Hypothalamus (tissue), 51 donors: ENCODE measurements at regions not wholly inside any gene's neighbourhood (a gene's known extent, or its start where the extent isn't known, plus 50 kb on each side); places are given as distances from the start of the nearest gene placed in this dataset.
A peak's percentile ranks its signal among the peaks of the same experiment; 100 is the strongest.

Experiments
- DNase-seq, 51 donors: peaks; one replicate each; lab custom pipeline; 2025; lab: John Stamatoyannopoulos, UW

DNA sequence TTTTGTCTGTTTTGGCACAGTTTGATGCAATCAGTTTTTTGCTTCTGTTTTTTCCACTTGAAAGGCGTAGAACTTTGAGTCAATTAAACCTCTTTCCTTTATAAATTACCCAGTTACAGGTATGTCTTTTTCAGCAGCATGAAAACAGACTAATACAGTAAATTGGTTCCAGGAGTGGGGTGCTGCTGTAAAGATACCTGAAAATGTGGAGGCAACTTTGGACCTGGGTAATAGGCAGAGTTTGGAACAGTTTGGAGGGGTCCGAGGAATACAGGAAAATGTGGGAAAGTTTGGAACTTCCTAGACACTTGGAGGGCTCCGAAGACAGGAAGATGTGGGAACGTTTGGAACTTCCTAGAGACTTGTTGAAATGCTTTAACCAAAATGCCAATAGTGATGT is 2022.2 kb downstream of the MAT2B start:
- DNase-seq: no peak

DNA sequence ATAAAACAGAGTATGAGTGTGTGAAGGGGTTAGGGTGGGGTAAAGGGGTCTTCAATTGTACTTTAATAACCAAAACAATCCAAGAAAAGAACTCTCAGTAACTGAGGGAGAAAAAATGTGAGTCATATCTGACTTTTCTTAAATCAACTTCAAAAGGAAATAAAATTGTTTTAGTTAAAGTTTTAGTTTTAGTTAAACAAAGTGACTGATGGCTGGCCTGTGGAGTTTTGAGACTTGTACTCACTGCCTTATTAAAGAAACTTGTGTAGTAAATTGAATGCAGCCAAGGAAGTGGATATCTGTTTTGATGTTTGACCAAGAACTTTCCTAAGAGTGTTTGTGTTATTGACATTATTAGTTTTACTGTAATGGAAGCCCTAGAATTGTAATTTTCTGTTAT is 2032.6 kb downstream of the MAT2B start:
- DNase-seq: no peak

DNA sequence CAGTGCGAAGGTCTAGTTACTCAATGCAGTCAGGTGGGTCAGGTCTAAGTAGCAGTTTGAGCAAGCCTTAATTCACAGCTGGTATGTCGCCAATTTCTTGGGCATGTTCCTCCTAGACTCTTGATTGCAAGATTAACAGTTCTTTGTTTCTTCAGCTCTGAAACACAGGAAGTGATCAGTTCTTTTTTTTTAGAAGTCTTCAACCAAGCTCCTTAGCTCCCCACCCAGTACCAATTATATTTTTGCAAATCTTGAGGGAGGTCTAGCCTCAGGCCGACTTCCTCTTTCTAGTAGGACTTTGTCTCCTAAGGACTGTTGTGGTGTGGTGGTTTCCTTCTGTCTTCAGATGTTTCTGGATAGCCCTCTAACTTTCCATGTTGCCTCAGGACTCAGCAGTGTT is 2054.2 kb downstream of the MAT2B start:
- DNase-seq: no peak

DNA sequence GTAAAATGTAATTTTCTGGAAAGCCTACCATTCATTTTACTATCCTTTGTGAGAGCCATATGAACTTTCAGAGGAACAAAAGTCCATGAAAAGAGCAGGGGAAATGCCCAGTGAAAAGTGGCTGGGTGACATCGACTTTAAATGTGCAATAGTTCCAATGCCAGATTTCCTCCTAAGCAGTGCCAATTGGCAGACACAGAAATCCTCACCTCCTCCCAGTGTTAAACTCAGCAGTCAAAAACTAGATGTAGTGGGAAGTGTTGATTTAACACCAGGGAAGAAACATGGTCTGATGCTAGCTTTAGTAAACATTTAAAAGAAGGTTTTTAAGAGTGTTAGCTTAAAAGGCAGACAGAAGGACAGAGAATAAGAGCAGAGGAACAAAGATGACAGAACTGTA is 2055.2 kb downstream of the MAT2B start:
- DNase-seq: peak in 3 of 51 donors; percentile 0 to 32 (median 3)

DNA sequence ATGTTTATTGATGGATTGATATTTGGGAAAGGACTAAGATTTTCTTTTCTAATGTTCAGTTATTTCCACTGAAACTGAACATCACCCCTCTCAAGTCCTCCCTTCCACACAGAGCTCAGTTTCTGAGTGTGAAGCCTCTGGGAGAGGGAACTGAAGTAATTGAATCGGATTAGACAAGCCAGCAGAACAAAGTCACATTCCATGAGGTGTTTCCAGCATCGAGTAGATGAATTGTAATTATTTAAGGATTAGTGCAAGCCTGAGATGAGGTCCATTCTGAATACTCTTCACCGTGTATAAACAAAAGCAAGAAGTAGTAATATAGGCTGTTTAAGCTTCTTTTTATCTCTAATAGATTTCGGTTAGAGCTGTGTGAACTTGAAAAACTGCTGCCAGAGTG is 2060.5 kb downstream of the MAT2B start:
- no peak for DNase-seq

DNA sequence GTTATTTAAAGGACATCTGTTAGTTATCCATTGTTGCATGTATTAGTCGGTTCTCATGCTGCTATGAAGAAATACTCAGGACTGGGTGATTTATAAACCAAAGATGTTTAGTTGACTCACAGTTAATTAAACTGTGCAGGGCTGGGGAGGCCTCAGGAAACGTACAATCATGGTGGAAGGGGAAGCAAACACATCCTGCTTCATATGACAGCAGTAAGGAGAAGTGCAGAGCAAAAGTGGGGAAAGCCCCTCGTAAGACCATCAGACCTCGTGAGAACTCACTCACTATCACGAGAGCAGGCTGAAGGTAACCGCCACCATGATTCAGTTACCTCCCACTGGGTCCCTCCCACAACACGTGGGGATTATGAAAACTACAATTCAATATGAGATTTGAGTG is 2064.1 kb downstream of the MAT2B start:
- no peak for DNase-seq

DNA sequence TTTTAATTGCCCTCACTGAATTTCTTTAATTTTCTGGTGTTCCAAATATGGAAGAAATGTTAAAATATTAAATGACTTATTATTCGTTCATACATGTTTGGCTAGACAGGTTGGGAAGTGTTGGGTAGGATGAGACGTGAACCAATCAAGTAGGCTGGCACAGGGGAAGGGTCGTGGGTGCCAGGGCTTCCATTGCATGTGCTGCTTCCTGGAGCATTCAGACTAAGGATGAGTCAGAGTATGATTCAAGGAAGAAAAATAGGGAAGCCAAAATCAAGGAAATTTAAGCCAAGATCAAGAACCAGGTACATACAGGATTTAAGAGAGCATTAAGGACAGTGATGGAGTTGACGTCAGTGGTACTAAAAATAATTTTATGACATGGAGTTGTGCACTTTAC is 2068.0 kb downstream of the MAT2B start:
- DNase-seq: no peak

DNA sequence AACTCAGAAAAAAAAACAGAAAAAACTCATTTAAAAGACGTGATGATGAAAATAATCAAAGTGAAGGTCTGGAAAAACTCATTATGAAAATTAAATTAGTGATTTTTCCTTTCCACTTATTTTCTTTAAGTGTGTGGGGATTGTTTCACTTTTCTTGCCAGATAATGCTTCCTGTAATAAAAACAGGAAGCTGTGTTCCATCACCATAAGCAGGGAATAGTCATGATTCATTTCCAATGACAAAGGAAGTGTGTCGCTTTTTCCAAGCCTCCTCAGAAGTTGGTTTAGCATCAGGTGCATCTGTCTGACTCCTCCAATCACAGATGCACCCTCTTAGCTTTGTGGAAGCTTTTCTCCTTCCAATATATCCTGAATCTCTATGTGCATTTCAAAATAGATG is 2068.7 kb downstream of the MAT2B start:
- DNase-seq: no peak

DNA sequence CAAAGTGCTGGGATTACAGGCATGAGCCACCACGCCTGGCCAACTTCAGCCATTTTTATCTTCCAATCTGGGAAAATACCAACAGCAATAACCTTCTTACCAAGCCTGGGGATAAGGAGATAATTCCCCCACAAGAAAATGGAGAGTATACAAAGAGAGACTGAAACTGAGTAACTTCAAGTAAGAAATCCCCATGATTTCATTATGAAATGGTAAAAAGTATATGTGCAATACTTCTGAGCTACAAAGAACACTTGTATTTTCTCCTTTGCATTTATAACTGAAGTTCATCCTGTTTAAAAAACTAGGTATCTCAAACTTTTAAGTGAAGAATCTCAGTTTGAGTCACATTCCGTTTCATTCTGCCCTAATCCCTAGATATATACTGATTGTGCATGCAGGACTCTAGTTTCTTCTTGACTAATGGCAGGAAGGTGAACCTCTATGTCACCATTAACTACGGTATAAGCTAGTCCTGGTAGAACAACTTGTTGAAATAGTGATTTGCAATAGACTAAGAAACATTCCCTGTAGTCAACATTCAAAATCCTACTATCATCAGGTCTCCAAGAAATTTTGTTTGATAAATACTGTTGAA is 2071.4 kb downstream of the MAT2B start:
- no peak for DNase-seq

DNA sequence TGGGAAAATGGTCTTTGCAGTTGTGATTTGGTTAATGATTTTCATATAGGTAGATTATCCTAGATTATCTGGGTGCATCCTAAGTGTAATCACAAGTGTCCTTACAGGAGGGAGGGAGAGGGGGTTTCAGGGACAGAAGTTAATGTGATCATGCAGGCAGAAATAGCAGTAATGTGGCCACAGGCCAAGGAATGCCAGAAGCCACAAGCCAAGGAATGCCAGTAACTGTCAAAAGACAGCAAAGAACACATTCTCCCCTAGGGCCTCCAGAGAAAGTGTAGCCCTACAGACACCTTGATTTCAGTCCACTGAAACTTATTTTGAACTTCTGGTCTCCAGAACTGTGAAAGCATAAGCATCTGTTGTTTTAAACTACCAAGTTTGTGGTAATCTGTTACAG is 2074.5 kb downstream of the MAT2B start:
- no peak for DNase-seq

DNA sequence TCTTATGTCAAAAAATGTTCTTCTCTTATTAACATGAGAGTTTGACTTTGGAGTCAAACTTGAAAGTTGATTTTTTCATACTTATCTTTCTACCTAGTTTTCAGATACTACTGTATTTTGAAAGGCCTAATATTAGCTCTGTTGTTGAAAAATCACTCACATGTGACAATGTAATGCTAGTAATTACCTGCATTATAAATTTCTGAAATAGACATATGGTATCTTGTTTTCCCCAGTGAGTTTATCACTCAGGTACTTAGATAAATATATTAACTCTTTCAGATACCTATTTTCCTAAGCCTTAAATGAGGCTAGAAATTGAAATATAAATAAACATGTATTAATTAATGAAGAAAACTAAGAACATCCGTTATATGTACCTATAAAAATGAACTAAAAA is 2089.3 kb downstream of the MAT2B start:
- no peak for DNase-seq

DNA sequence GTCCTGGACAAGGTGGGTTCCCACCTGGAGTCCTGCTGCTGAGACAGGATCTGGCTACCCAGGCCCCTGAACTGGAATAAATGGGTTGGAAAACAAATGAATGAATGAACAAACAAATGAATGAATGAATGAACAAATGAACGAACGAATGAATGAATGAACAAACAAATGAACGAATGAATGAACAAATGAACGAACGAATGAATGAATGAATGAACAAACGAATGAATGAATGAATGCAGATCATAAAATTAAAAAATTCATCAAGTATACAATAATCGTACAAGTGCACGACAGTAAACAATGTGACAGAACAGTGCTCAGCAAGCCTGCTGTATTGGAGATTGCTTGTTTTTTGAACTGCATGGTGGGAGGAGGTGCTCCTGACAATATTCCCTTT is 2097.1 kb downstream of the MAT2B start:
- DNase-seq: no peak

DNA sequence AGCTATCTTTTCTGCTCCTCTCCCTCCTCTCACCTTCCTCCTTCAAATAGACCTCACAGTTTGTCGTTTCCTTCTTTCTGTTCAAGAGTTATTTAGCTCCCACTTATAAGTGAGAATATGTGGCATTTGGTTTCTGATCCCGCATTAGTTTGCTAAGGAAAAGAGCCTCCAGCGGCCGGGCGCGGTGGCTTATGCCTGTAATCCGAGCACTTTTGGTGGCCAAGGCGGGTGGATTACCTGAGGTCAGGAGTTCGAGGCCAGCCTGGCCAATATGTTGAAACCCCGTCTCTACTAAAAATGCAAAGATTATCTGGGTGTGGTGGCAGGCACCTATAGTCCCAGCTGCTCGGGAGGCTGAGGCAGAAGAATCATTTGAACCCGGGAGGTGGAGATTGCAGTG is 2101.6 kb downstream of the MAT2B start:
- no peak for DNase-seq

DNA sequence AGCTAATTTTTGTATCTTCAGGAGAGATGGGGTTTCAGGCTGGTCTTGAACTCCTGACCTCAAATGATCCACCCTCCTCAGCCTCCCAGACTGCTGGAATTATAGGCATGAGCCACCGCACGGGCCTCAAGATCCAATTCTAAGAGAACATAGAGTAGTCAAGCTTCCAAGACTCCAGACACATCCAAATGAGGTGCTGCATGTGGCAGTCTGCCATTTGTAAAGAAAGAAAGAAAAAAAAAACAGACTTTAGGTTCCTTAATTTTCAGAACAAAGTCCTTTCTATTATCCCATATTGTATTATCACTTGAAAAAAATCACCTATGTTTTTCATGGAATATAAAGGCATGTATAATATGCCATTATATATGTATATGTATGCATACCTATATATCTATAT is 2104.5 kb downstream of the MAT2B start:
- no peak for DNase-seq

DNA sequence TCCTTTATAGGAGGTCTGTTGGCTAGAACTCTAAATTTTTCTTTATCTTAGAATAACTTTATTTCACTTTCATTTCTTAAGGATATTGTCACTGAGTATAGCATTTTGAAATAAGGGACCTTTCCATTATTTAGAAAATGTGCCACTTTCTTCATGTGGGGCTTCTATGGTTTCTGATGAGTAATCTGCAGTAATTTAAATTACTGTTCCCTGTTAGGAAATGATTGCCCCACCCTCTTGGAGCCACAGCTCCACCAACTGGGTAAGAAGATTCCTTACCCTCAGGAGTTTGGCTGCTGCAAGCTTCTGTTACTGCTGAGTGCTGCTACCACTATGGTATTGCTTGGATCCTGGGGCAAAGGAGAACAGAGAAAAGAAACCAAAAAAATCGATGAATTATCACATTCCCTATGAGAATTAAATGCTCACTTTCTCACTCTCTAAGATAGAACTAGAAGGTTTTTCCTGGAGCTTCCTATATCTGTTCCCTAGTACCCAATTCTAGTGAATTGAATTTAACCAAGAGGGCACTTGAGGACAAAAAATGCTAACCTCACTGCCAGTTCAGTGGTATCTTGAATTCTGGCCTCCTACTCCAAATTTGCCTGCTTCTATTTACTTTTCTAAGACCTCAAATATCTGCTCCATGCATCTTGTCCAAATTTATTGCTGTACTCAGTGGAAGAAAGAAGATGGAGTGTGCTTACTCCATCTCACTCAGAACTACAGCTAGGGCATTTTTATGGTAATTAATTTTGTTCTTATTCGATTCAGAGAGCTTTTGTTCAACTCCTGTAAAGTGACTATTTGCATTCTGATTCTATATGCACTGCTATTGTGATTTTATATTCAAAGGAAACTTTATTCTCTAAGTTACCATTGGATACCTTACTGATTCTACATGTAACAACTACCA is 2111.3 kb downstream of the MAT2B start:
- DNase-seq: no peak

DNA sequence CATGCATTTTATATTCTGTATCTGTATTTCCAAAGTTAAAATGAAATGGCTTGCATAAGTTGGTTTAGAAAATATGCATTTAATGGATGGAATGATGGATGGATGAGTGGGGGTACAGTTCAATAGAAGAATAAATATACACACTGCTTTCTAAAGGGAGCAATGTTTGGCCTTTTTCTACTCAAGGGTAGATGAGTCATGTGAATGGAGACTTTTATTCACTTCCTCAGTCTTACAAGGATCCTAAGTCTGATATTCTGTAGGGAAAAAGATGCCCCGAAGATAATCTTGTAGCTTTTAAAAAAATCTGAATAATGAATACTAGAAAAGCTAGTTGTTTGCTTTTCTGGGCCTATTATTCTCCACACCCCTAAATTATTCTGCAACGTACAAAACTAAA is 2112.1 kb downstream of the MAT2B start:
- no peak for DNase-seq

DNA sequence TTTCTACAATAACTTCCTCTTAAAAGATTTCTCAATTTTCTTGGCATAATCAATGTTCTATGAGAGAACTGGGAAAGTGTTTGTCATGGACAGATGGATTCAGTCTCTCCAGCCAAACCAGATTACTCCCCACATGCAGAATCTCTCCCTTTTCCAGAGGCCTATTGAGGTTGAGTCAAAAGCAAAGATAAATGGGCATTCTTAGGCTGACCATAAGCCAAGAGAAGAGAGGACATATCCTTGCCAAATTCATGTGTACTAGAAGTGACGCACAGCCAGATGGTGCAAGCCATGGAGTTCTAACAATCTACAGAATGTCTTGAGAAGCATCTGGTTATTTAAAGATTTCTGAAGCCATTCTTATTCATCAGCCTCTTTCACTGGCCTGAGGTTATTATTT is 2115.0 kb downstream of the MAT2B start:
- no peak for DNase-seq

DNA sequence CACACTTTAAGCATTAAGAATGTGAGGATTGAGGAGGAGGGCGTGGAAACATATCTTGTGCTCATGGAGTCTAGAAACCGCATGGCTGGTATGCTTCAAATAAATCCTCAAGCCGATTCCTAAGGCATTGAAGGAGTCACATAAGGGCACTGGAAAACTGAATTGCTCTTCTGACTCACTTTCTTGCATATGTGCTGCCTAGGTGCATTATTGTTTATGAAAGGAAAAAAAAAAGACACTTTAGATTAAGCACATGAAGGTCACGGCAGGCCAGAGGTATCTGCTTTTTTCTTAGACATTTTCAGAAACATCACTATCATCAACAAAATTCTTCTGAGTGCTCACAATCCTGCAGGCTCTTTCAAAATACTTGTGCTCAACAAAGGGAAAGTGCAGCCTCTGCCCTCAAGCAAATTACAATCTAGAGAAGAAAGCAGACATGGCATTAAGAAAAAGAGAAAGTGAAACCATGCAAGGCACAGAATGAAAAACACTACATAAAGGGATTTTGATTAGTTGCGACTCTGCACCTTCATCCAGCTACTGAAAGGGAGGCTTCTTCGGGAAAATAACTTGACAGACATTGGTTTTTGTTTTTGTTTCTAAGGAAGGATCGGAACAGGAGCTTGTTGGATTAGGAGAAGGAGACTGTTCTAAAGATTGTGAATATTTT is 2117.6 kb downstream of the MAT2B start:
- DNase-seq: no peak

DNA sequence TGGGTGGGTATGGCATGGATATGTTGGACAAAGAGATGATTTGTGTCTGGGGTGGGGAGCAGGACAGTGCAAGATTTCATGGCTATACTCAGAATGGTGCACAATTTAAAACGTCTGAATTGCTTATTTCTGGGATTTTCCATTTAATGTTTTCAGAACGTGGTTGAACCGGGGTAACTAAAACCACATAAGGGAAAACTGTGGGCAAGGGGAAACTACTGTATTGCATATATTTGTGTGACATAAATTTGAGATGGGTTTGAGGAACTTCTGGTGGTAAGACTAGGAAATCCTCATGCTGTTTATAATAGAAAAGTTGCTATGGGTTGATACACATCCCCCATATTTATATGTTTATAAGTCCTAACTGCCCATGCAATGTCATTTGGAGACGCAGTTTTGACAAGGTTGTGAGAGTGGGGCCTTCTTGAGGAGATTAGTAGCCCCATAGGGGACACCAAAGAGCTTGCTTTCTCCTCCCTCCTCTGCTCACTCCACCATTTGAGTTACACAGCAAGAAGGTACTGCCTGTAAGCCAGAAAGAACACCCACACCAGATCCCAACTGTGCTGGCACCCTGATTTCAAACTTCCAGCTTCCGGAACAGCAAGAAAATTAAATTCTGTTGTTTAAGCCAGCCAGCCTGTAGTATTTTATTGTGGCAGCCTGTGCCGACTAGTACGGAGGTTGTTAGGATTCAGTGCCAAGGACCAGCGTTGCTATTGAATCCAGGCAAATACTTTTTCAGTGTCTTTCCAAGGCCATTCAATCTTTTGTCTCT is 2118.9 kb downstream of the MAT2B start:
- no peak for DNase-seq

DNA sequence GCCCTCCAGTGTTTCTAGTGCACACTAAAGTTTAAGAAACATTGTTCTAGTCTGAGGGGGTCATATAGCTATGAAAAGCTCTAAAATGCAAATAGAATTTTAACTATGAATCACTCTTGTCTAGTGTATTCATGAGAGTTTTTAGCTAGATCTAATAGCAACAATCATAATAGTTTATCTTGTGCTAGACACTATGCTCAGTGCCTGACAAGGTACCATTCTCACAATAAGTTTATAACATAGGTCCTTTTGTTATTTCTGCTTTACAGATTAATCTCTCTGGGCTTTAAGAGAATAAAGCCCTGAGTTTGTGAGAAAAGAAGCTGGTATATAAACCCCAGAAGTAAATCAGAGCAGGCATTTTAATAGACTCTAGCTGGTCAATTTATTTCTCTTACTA is 2120.7 kb downstream of the MAT2B start:
- DNase-seq: no peak

DNA sequence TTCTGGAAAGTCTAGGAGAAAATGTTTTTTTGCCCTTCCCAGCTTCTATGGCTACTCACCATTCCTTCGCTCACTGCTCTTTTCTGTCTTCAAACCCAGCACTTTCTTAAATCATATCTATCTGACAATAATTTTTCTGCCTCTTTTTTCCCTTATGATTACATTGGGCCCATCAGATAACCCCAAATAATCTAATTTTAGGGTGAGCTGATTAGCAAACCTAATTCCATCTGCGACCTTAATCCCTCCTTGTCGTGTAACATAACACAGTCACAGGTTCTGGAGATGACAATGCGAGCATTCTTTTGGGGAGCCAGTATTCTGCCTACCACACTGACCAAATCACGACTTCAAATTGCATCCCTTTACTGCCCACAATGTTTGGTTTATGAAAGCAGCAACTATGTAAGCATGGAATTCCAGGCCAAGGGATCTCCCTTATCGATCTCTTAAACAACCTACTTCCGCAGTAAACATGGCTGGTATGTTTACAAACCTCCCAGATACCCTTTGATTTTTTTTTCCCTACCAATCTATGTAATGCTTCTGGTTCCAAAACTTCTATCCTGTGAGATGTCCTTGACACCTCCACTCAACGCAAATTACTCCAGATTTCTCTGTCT is 2122.2 kb downstream of the MAT2B start:
- no peak for DNase-seq
